HepG2 (cell line): ENCODE measurements at regions not wholly inside any gene's neighbourhood (a gene's known extent, or its start where the extent isn't known, plus 50 kb on each side); places are given as distances from the start of the nearest gene placed in this dataset.

Source experiments
- CTCF ChIP-seq: sonication (generic); formaldehyde crosslinking; IDR thresholded peaks from 2 replicates; pipeline ENCODE4 v1.5.0; 2020; ENCODE audit warnings: mild to moderate bottlenecking, missing genetic modification reagents, moderate library complexity
- DR1 ChIP-seq: sonication (generic); formaldehyde crosslinking; IDR thresholded peaks from 2 replicates; pipeline ENCODE4 v1.8.0; 2021; ENCODE audit warnings: mild to moderate bottlenecking, missing genetic modification reagents, inconsistent platforms
- EHMT2 ChIP-seq: fragments of 200-600 bp; sonication (generic); IDR thresholded peaks from 2 replicates; pipeline ENCODE4 v1.7.0; 2017; ENCODE audit warnings: antibody characterized with exemption, low read depth, low read length, borderline replicate concordance
- FOXM1 ChIP-seq: sonication (generic); formaldehyde crosslinking; IDR thresholded peaks from 2 replicates; pipeline ENCODE4 v1.5.0; 2020; ENCODE audit warnings: missing genetic modification reagents
- HNF1B ChIP-seq: sonication (generic); formaldehyde crosslinking; IDR thresholded peaks from 2 replicates; pipeline ENCODE4 v1.5.1; 2020; ENCODE audit warnings: mild to moderate bottlenecking, moderate library complexity, missing genetic modification reagents
- MYC ChIP-seq: sonication (generic); formaldehyde crosslinking; IDR thresholded peaks from 2 replicates; pipeline ENCODE4 v1.9.0; 2021; ENCODE audit warnings: missing genetic modification reagents, borderline replicate concordance
- RAD21 ChIP-seq: fragments of 450-650 bp; formaldehyde crosslinking; IDR thresholded peaks from 2 replicates; pipeline ENCODE4 v1.5.0; 2020; ENCODE audit warnings: mild to moderate bottlenecking
- REXO4 ChIP-seq: sonication (generic); formaldehyde crosslinking; IDR thresholded peaks from 2 replicates; pipeline ENCODE4 v1.8.0; 2022; ENCODE audit warnings: missing genetic modification reagents, mild to moderate bottlenecking, borderline replicate concordance
- SP2 ChIP-seq: sonication (generic); formaldehyde crosslinking; IDR thresholded peaks from 2 replicates; pipeline ENCODE4 v1.5.1; 2020; ENCODE audit warnings: mild to moderate bottlenecking, missing genetic modification reagents
- TFAP4 ChIP-seq: sonication (generic); IDR thresholded peaks from 2 replicates; pipeline ENCODE4 v1.6.1; 2016; ENCODE audit warnings: low read depth, borderline replicate concordance
- TP53 ChIP-seq: sonication (generic); formaldehyde crosslinking; conservative IDR thresholded peaks from 2 replicates; pipeline ENCODE4 v1.4.0; 2020; ENCODE audit warnings: missing genetic modification reagents
- ZFAT ChIP-seq: sonication (generic); formaldehyde crosslinking; conservative IDR thresholded peaks from 2 replicates; pipeline ENCODE4 v1.8.1; 2023; ENCODE audit warnings: missing genetic modification reagents, inconsistent platforms
- ZKSCAN1 ChIP-seq: fragments of 150-350 bp; IDR thresholded peaks from 2 replicates; pipeline ENCODE4 v1.6.1; 2014; ENCODE audit warnings: low read length

- TF ChIP-seq FOXM1 (no peak), CTCF (CRISPR knock-in tag) (no peak), ZFAT (CRISPR knock-in tag) (no peak), REXO4 (CRISPR knock-in tag) (no peak), ZKSCAN1 (no peak), HNF1B (no peak), RAD21 (CRISPR knock-in tag) (no peak), TP53 (CRISPR knock-in tag) (no peak), SP2 (CRISPR knock-in tag) (no peak), DR1 (CRISPR knock-in tag) (no peak), EHMT2 (no peak), TFAP4 (no peak), MYC (CRISPR knock-in tag) (no peak)
Measured at GRCh38 chr11:33554219-33554618, 146.4 kb downstream of the C11orf91 start.
